A549 (cell line): ENCODE measurements at regions not wholly inside any gene's neighbourhood (a gene's known extent, or its start where the extent isn't known, plus 50 kb on each side); places are given as distances from the start of the nearest gene placed in this dataset.

Source experiments
- ATAC-seq, 2 experiments: fragments of 200-7000 bp in 1 of 2; fragments of >200 bp in 1 of 2; cut with Nextera tagmentation in 1 of 2; cut with Tn5 transposase in 1 of 2; 3 replicates each; pipeline versions ENCODE4 v1.8.0 to v1.9.1; 2018 to 2020; ENCODE audit warnings: mild to moderate bottlenecking in 1 of 2, moderate library complexity in 1 of 2
- CTCF ChIA-PET: fragments of 300-600 bp; sonication (Branson Sonifier 250); formaldehyde crosslinking; extraction: SDS; loops from one replicate; lab custom pipeline; 2021; ENCODE audit warnings: antibody characterized with exemption, inconsistent platforms; lab: Yijun Ruan, JAX
- POLR2A ChIA-PET: fragments of 350-600 bp; formaldehyde crosslinking; extraction: SDS; loops from one replicate; lab custom pipeline; 2021; ENCODE audit warnings: antibody characterized with exemption, inconsistent platforms; lab: Yijun Ruan, JAX
- DNase-seq, 2 experiments: peaks; one replicate each; pipeline versions ENCODE4 v3.0.0 to v3.0.0-alpha.2; 2011 to 2016; ENCODE audit warnings: low read depth in 1 of 2, low spot score in 1 of 2
- FAIRE-seq: peaks from 2 replicates; lab custom pipeline; 2011; peaks lifted over from hg19 to GRCh38; lab: Jason Lieb, UNC
- H3K27ac ChIP-seq, 2 experiments: fragments of >200 bp; sonication (Bioruptor Twin); formaldehyde crosslinking; 3 replicates each; pipeline ENCODE4 v1.5.1; 2016 to 2017
- H3K4me1 ChIP-seq: fragments of >200 bp; sonication (Bioruptor Twin); formaldehyde crosslinking; 3 replicates; pipeline ENCODE4 v1.6.1; 2016
- H3K4me2 ChIP-seq: fragments of >200 bp; sonication (Bioruptor Twin); formaldehyde crosslinking; 3 replicates; pipeline ENCODE4 v1.6.1; 2016
- H3K4me3 ChIP-seq: fragments of >200 bp; sonication (Bioruptor Twin); formaldehyde crosslinking; 3 replicates; pipeline ENCODE4 v1.5.1; 2016
- H3K9me3 ChIP-seq: fragments of >200 bp; sonication (Bioruptor Twin); formaldehyde crosslinking; 3 replicates; pipeline ENCODE4 v1.6.1; 2016
- BHLHE40 ChIP-seq: IDR thresholded peaks from 2 replicates; pipeline ENCODE4 v1.6.1; 2012; ENCODE audit warnings: low read depth, low read length, inconsistent platforms
- CBX2 ChIP-seq: fragments of 200-600 bp; sonication (generic); IDR thresholded peaks from 2 replicates; pipeline ENCODE4 v1.6.1; 2016; ENCODE audit warnings: low read depth, mild to moderate bottlenecking, borderline replicate concordance
- CEBPB ChIP-seq, 2 experiments: fragments of >200 bp in 1 of 2; sonication (Bioruptor Twin) in 1 of 2; formaldehyde crosslinking in 1 of 2; IDR thresholded peaks; 2 replicates each; pipeline ENCODE4 v1.6.1; 2012 to 2016
- CHD2 ChIP-seq: fragments of 150-350 bp; IDR thresholded peaks from 2 replicates; pipeline ENCODE4 v1.6.1; 2014; ENCODE audit warnings: low read length; ENCODE audit not compliant: partially characterized antibody
- FOSL2 ChIP-seq, 2 experiments: fragments of 450-650 bp in 1 of 2; fragments of >200 bp in 1 of 2; sonication (Bioruptor Twin) in 1 of 2; formaldehyde crosslinking; IDR thresholded peaks; 2 replicates each; pipeline versions ENCODE4 v1.5.0 to v1.6.1; 2016 to 2020; ENCODE audit warnings: mild to moderate bottlenecking in 1 of 2, moderate library complexity in 1 of 2
- FOXS1 ChIP-seq: fragments of 250-450 bp; sonication (Bioruptor Pico); IDR thresholded peaks from 2 replicates; pipeline ENCODE4 v1.5.0; 2020; ENCODE audit warnings: mild to moderate bottlenecking, moderate library complexity
- HOXA7 ChIP-seq: fragments of 250-450 bp; sonication (Bioruptor Pico); IDR thresholded peaks from 2 replicates; pipeline ENCODE4 v1.5.0; 2020; ENCODE audit warnings: mild to moderate bottlenecking, moderate library complexity
- HOXB5 ChIP-seq: fragments of 250-450 bp; sonication (Bioruptor Pico); IDR thresholded peaks from 2 replicates; pipeline ENCODE4 v1.5.0; 2020; ENCODE audit warnings: mild to moderate bottlenecking, moderate library complexity
- JUN ChIP-seq, 2 experiments: fragments of >200 bp; sonication (Bioruptor Twin); formaldehyde crosslinking; IDR thresholded peaks; 2 replicates in 1 of 2; 3 replicates in 1 of 2; pipeline ENCODE4 v1.6.1; 2016 to 2017
- JUNB ChIP-seq: fragments of >200 bp; sonication (Bioruptor Twin); formaldehyde crosslinking; IDR thresholded peaks from 2 replicates; pipeline ENCODE4 v1.6.1; 2016
- KDM1A ChIP-seq: fragments of 200-600 bp; sonication (generic); IDR thresholded peaks from 2 replicates; pipeline ENCODE4 v1.6.1; 2016; ENCODE audit warnings: low read depth, mild to moderate bottlenecking
- KDM5A ChIP-seq: fragments of 200-600 bp; sonication (generic); IDR thresholded peaks from 2 replicates; pipeline ENCODE4 v1.6.1; 2016; ENCODE audit warnings: antibody characterized with exemption, mild to moderate bottlenecking
- NFE2L2 ChIP-seq: fragments of 150-350 bp; conservative IDR thresholded peaks from 2 replicates; pipeline ENCODE4 v1.6.1; 2014; ENCODE audit warnings: low read length
- NR3C1 ChIP-seq: fragments of >200 bp; sonication (Bioruptor Twin); formaldehyde crosslinking; IDR thresholded peaks from 3 replicates; pipeline ENCODE4 v1.6.1; 2017
- RFX5 ChIP-seq: fragments of 450-650 bp; IDR thresholded peaks from 2 replicates; pipeline ENCODE4 v1.7.1; 2014; ENCODE audit warnings: antibody characterized with exemption, mild to moderate bottlenecking, moderate library complexity
- RNF2 ChIP-seq: fragments of 200-600 bp; sonication (generic); IDR thresholded peaks from 2 replicates; pipeline ENCODE4 v1.6.1; 2016; ENCODE audit warnings: low read depth, mild to moderate bottlenecking, antibody characterized with exemption, moderate library complexity, borderline replicate concordance
- SREBF2 ChIP-seq: fragments of 450-650 bp; IDR thresholded peaks from 2 replicates; pipeline ENCODE4 v1.6.1; 2014; ENCODE audit warnings: mild to moderate bottlenecking, moderate library complexity
- TP53 ChIP-seq: fragments of 250-450 bp; sonication (Bioruptor Pico); IDR thresholded peaks from 2 replicates; pipeline ENCODE4 v1.5.0; 2021; ENCODE audit warnings: mild to moderate bottlenecking, moderate library complexity
- ZNF302 ChIP-seq: fragments of 250-450 bp; sonication (Bioruptor Pico); IDR thresholded peaks from 2 replicates; pipeline ENCODE4 v1.9.0; 2021; ENCODE audit warnings: inconsistent platforms, mild to moderate bottlenecking, moderate library complexity
- ZSCAN20 ChIP-seq: fragments of 250-450 bp; sonication (Bioruptor Pico); IDR thresholded peaks from 2 replicates; pipeline ENCODE4 v1.8.0; 2022; ENCODE audit warnings: mild to moderate bottlenecking, moderate library complexity
- WGBS: methylation state at CpG from one replicate; pipeline ENCODE4 v1.1.6; 2017; ENCODE audit errors: missing lambda C conversion rate; 5-methylcytosine and 5-hydroxymethylcytosine counted together
- TF ChIP-seq, protein P1 (sequence below): fragments of 450-650 bp; IDR thresholded peaks from 2 replicates; pipeline ENCODE4 v1.6.1; 2014; ENCODE audit warnings: antibody characterized with exemption
- TF ChIP-seq, protein P2 (sequence below): IDR thresholded peaks from 2 replicates; pipeline ENCODE4 v1.6.1; 2012; ENCODE audit warnings: low read depth, borderline replicate concordance
- TF ChIP-seq, protein P3 (sequence below): fragments of >200 bp; sonication (Bioruptor Twin); formaldehyde crosslinking; IDR thresholded peaks from 2 replicates; pipeline ENCODE4 v1.6.1; 2016
- TF ChIP-seq, protein P4 (sequence below): fragments of >200 bp; sonication (Bioruptor Twin); formaldehyde crosslinking; IDR thresholded peaks from 3 replicates; pipeline ENCODE4 v1.5.1; 2016
- TF ChIP-seq, protein P5 (sequence below): IDR thresholded peaks from 2 replicates; pipeline ENCODE4 v1.6.1; 2012

DNA sequence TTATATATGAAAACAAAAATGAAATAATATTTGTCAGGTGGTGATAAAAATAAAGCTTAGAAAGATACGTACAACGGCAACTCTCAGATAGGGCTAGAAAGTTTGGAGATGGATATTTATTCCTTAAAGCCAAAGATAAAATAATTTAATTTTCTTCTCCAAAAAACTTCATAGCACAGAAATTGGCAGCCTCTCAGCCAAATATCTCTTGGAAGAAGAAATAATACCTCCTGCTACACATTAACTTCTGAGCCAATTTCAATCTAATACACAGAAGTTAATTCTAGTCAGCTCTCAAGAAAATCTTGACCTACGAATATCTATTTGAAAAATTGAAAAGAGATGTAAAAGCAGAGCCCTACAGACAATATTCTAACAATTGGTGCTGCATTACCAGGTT, 122.4 kb downstream of the TES start:
- Histone ChIP-seq H3K4me2 (no peak overlapping the region), H3K27ac (no peak overlapping the region), H3K4me1 (peaks cover 17% of the 10 kb centered on the region; the same call in 2 of the 3 replicates)
- FAIRE-seq (no peak), DNase-seq (no peak)
- POLR2A ChIA-PET = interaction anchor here (0.9 kb wide), 1 partner anchor 193 kb away, joined by 3 read pairs; no protein-coding TSS in a partner anchor
- WGBS = 89% methylated on average over 3 of the region's 3 CpGs
- TF ChIP-seq, protein P1, sequence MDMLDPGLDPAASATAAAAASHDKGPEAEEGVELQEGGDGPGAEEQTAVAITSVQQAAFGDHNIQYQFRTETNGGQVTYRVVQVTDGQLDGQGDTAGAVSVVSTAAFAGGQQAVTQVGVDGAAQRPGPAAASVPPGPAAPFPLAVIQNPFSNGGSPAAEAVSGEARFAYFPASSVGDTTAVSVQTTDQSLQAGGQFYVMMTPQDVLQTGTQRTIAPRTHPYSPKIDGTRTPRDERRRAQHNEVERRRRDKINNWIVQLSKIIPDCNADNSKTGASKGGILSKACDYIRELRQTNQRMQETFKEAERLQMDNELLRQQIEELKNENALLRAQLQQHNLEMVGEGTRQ = no peak
- TF ChIP-seq ZNF302 (CRISPR knock-in tag) = no peak
- no peak for TF ChIP-seq JUNB
- TF ChIP-seq CEBPB (IDR thresholded peaks at IDR 0.05) = no peak
- TF ChIP-seq FOSL2 (IDR thresholded peaks at IDR 0.05) = no peak
- no peak for TF ChIP-seq FOSL2 (CRISPR knock-in tag; IDR thresholded peaks at IDR 0.05)
- TF ChIP-seq NR3C1 = no peak
- no peak for TF ChIP-seq HOXA7 (CRISPR knock-in tag)
- TF ChIP-seq RFX5 = no peak
- TF ChIP-seq, protein P2, sequence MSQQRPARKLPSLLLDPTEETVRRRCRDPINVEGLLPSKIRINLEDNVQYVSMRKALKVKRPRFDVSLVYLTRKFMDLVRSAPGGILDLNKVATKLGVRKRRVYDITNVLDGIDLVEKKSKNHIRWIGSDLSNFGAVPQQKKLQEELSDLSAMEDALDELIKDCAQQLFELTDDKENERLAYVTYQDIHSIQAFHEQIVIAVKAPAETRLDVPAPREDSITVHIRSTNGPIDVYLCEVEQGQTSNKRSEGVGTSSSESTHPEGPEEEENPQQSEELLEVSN = no peak
- TF ChIP-seq CBX2 = no peak
- TF ChIP-seq, all 56 proteins: peak for 0
- no peak for ATAC-seq
- CTCF ChIA-PET = interaction anchor here (0.6 kb wide), 1 partner anchor 9 kb away, joined by 3 read pairs; no protein-coding TSS in a partner anchor
- no peaks in the 10 kb centered on the region for H3K9me3 ChIP-seq
- H3K4me3 ChIP-seq = no peak overlapping the region

DNA sequence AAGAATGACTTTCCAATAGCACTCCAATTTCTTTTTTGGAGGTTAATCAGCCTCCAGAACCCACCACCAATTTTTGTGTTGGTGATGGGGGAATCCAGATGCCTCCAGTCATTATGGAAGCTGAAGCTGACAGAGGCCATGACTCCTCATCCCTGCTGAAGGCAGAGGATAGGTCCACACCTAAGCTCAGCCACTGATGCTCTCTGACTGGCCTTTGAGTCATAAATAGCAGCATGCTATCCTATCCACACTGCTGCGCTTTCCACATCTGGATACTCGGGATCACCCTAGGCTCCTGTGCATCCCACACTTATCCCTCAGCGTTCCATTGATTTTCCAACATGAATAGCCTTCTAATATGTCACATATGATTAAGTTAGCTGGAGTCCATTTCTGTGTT, 124.2 kb downstream of the TES start:
- ATAC-seq (no peak), DNase-seq (no peak), FAIRE-seq (no peak)
- WGBS = 90% methylated on average over 3 of the region's 3 CpGs
- Histone ChIP-seq H3K4me1 (peaks cover 27% of the 10 kb centered on the region), H3K4me2 (no peak overlapping the region), H3K4me3 (no peak overlapping the region), H3K9me3 (no peaks in the 10 kb centered on the region), H3K27ac (no peak overlapping the region; a peak in 1 of 6 replicates)
- ChIA-PET CTCF (interaction anchor here (1.2 to 1.5 kb wide), 3 partner anchors 8 to 256 kb away, joined by 3 to 5 read pairs (median 4); no protein-coding TSS in a partner anchor), POLR2A (interaction anchor here (1.3 kb wide), 1 partner anchor 63 kb away, joined by 3 read pairs; no protein-coding TSS in a partner anchor)
- no peak for TF ChIP-seq TP53 (CRISPR knock-in tag)
- no peak for TF ChIP-seq CEBPB (IDR thresholded peaks at IDR 0.05)
- TF ChIP-seq, protein P2 = no peak
- TF ChIP-seq SREBF2 = no peak
- TF ChIP-seq, protein P3, sequence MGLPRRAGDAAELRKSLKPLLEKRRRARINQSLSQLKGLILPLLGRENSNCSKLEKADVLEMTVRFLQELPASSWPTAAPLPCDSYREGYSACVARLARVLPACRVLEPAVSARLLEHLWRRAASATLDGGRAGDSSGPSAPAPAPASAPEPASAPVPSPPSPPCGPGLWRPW = no peak
- TF ChIP-seq, protein P4, sequence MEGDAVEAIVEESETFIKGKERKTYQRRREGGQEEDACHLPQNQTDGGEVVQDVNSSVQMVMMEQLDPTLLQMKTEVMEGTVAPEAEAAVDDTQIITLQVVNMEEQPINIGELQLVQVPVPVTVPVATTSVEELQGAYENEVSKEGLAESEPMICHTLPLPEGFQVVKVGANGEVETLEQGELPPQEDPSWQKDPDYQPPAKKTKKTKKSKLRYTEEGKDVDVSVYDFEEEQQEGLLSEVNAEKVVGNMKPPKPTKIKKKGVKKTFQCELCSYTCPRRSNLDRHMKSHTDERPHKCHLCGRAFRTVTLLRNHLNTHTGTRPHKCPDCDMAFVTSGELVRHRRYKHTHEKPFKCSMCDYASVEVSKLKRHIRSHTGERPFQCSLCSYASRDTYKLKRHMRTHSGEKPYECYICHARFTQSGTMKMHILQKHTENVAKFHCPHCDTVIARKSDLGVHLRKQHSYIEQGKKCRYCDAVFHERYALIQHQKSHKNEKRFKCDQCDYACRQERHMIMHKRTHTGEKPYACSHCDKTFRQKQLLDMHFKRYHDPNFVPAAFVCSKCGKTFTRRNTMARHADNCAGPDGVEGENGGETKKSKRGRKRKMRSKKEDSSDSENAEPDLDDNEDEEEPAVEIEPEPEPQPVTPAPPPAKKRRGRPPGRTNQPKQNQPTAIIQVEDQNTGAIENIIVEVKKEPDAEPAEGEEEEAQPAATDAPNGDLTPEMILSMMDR = no peak
- TF ChIP-seq CHD2 = no peak
- no peak for TF ChIP-seq KDM5A
- TF ChIP-seq, protein P5, sequence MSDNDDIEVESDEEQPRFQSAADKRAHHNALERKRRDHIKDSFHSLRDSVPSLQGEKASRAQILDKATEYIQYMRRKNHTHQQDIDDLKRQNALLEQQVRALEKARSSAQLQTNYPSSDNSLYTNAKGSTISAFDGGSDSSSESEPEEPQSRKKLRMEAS = no peak
- no peak for TF ChIP-seq BHLHE40
- TF ChIP-seq ZSCAN20 (CRISPR knock-in tag) = no peak
- TF ChIP-seq NFE2L2 = no peak
- no peak for TF ChIP-seq JUN (IDR thresholded peaks at IDR 0.05)
- TF ChIP-seq HOXB5 (CRISPR knock-in tag) = no peak
- no peak for TF ChIP-seq FOSL2 (IDR thresholded peaks at IDR 0.05)
- no peak for TF ChIP-seq FOSL2 (CRISPR knock-in tag; IDR thresholded peaks at IDR 0.05)
- no peak for TF ChIP-seq KDM1A
- TF ChIP-seq RNF2 = no peak
- TF ChIP-seq ZNF302 (CRISPR knock-in tag) = no peak
- no peak for TF ChIP-seq FOXS1 (CRISPR knock-in tag)
